Activated T-cell treated with anti-CD3 and anti-CD28 coated beads, Interleukin-2, amount 50 U/mL, for 24 hours (primary cell): ENCODE measurements at regions not wholly inside any gene's neighbourhood (a gene's known extent, or its start where the extent isn't known, plus 50 kb on each side); places are given as distances from the start of the nearest gene placed in this dataset.
A peak's percentile ranks its signal among the peaks of the same experiment; 100 is the strongest.

ENCODE experiments used
- DNase-seq: peaks from one replicate; pipeline ENCODE4 v3.0.0-alpha.2; 2020
- H3K27ac Mint-ChIP-seq: 2 replicates; pipeline ENCODE4 v1.8.0; 2020; ENCODE audit warnings: mild to moderate bottlenecking, mixed read lengths
- H3K27me3 Mint-ChIP-seq: 2 replicates; pipeline ENCODE4 v1.8.0; 2020; ENCODE audit warnings: mixed read lengths
- H3K36me3 Mint-ChIP-seq: 2 replicates; pipeline ENCODE4 v1.8.0; 2020; ENCODE audit warnings: low read depth, mixed read lengths
- H3K4me1 Mint-ChIP-seq: 2 replicates; pipeline ENCODE4 v1.8.0; 2020; ENCODE audit warnings: low read depth, mixed read lengths
- H3K4me3 Mint-ChIP-seq: 2 replicates; pipeline ENCODE4 v1.8.0; 2020; ENCODE audit warnings: mild to moderate bottlenecking, moderate library complexity, mixed read lengths
- H3K9me3 Mint-ChIP-seq: 2 replicates; pipeline ENCODE4 v1.8.0; 2020; ENCODE audit warnings: mixed read lengths

GRCh38 chr4:159464302-159464701 is 361.4 kb downstream of the RAPGEF2 start:
- no peak for DNase-seq

GRCh38 chr4:159476886-159477285 is 374.0 kb downstream of the RAPGEF2 start:
- peaks cover 3% of the 10 kb centered on the region for H3K27me3 Mint-ChIP-seq

More at GRCh38 chr4:159464302-159464701, 361.4 kb downstream of the RAPGEF2 start:
- Mint-ChIP-seq H3K4me1 (no peaks in the 10 kb centered on the region), H3K4me3 (no peak overlapping the region), H3K27me3 (peaks cover 5% of the 10 kb centered on the region), H3K27ac (no peak overlapping the region), H3K36me3 (no peaks in the 10 kb centered on the region), H3K9me3 (peaks cover 18% of the 10 kb centered on the region)

GRCh38 chr4:159480826-159481225 is 377.9 kb downstream of the RAPGEF2 start:
- no peaks in the 10 kb centered on the region for H3K36me3 Mint-ChIP-seq
- no peaks in the 10 kb centered on the region for H3K4me1 Mint-ChIP-seq
- no peaks in the 10 kb centered on the region for H3K9me3 Mint-ChIP-seq
- H3K4me3 Mint-ChIP-seq, result no peak overlapping the region
- H3K27me3 Mint-ChIP-seq, result peaks cover 11% of the 10 kb centered on the region
- no peak for DNase-seq
- no peak overlapping the region for H3K27ac Mint-ChIP-seq

More at GRCh38 chr4:159476886-159477285, 374.0 kb downstream of the RAPGEF2 start:
- no peak for DNase-seq
- no peaks in the 10 kb centered on the region for H3K36me3 Mint-ChIP-seq
- no peaks in the 10 kb centered on the region for H3K9me3 Mint-ChIP-seq
- no peak overlapping the region for H3K27ac Mint-ChIP-seq
- H3K4me3 Mint-ChIP-seq, result no peak overlapping the region
- no peaks in the 10 kb centered on the region for H3K4me1 Mint-ChIP-seq

GRCh38 chr4:159481936-159482335 is 379.1 kb downstream of the RAPGEF2 start:
- Mint-ChIP-seq H3K27me3 (peaks cover 19% of the 10 kb centered on the region), H3K27ac (no peak overlapping the region), H3K4me1 (no peaks in the 10 kb centered on the region), H3K9me3 (no peaks in the 10 kb centered on the region), H3K36me3 (no peaks in the 10 kb centered on the region), H3K4me3 (no peak overlapping the region)
- no peak for DNase-seq

- H3K36me3 Mint-ChIP-seq, result no peaks in the 10 kb centered on the region
- H3K9me3 Mint-ChIP-seq, result no peaks in the 10 kb centered on the region
- H3K4me1 Mint-ChIP-seq, result no peaks in the 10 kb centered on the region
- no peak overlapping the region for H3K27ac Mint-ChIP-seq
- H3K4me3 Mint-ChIP-seq, result no peak overlapping the region
- DNase-seq, result no peak
- H3K27me3 Mint-ChIP-seq, result peaks cover 26% of the 10 kb centered on the region
Observed at GRCh38 chr4:159483110-159483781, 380.4 kb downstream of the RAPGEF2 start.

- H3K4me1 Mint-ChIP-seq, result no peaks in the 10 kb centered on the region
- no peak overlapping the region for H3K4me3 Mint-ChIP-seq
- DNase-seq, result no peak
- peaks cover 33% of the 10 kb centered on the region for H3K27me3 Mint-ChIP-seq
- H3K27ac Mint-ChIP-seq, result no peak overlapping the region
- no peaks in the 10 kb centered on the region for H3K9me3 Mint-ChIP-seq
- no peaks in the 10 kb centered on the region for H3K36me3 Mint-ChIP-seq
Observed at GRCh38 chr4:159483782-159484741, 381.2 kb downstream of the RAPGEF2 start.

- H3K9me3 Mint-ChIP-seq, result no peaks in the 10 kb centered on the region
- no peak overlapping the region for H3K27ac Mint-ChIP-seq
- DNase-seq, result no peak
- no peaks in the 10 kb centered on the region for H3K36me3 Mint-ChIP-seq
- no peak overlapping the region for H3K4me3 Mint-ChIP-seq
- no peaks in the 10 kb centered on the region for H3K4me1 Mint-ChIP-seq
- peaks cover 30% of the 10 kb centered on the region for H3K27me3 Mint-ChIP-seq
Observed at GRCh38 chr4:159484864-159485263, 382.0 kb downstream of the RAPGEF2 start.

- DNase-seq, result peak; percentile 31
- Mint-ChIP-seq H3K27ac (no peak overlapping the region), H3K4me3 (no peak overlapping the region), H3K27me3 (peaks cover 30% of the 10 kb centered on the region), H3K4me1 (no peaks in the 10 kb centered on the region), H3K9me3 (peaks cover 9% of the 10 kb centered on the region), H3K36me3 (no peaks in the 10 kb centered on the region)
Observed at GRCh38 chr4:159487284-159487747, 384.4 kb downstream of the RAPGEF2 start.

- Mint-ChIP-seq H3K4me1 (no peaks in the 10 kb centered on the region), H3K27me3 (peaks cover 23% of the 10 kb centered on the region), H3K4me3 (no peak overlapping the region), H3K9me3 (peaks cover 9% of the 10 kb centered on the region), H3K36me3 (no peaks in the 10 kb centered on the region), H3K27ac (no peak overlapping the region)
- no peak for DNase-seq
Observed at GRCh38 chr4:159489646-159490045, 386.8 kb downstream of the RAPGEF2 start.

- no peaks in the 10 kb centered on the region for H3K27me3 Mint-ChIP-seq
- peaks cover 8% of the 10 kb centered on the region for H3K9me3 Mint-ChIP-seq
- no peak overlapping the region for H3K27ac Mint-ChIP-seq
- H3K4me3 Mint-ChIP-seq, result no peak overlapping the region
- H3K4me1 Mint-ChIP-seq, result no peaks in the 10 kb centered on the region
- H3K36me3 Mint-ChIP-seq, result no peaks in the 10 kb centered on the region
- DNase-seq, result no peak
Observed at GRCh38 chr4:159495515-159496236, 392.8 kb downstream of the RAPGEF2 start.

GRCh38 chr4:159496248-159496647 is 393.4 kb downstream of the RAPGEF2 start:
- Mint-ChIP-seq H3K9me3 (peaks cover 3% of the 10 kb centered on the region), H3K27me3 (no peaks in the 10 kb centered on the region), H3K4me1 (no peaks in the 10 kb centered on the region), H3K36me3 (no peaks in the 10 kb centered on the region), H3K4me3 (no peak overlapping the region), H3K27ac (no peak overlapping the region)
- no peak for DNase-seq

- H3K36me3 Mint-ChIP-seq, result no peaks in the 10 kb centered on the region
Observed at GRCh38 chr4:159497936-159498335, 395.1 kb downstream of the RAPGEF2 start.

GRCh38 chr4:159498446-159499115 is 395.7 kb downstream of the RAPGEF2 start:
- DNase-seq, result no peak
- H3K4me1 Mint-ChIP-seq, result no peaks in the 10 kb centered on the region
- H3K27me3 Mint-ChIP-seq, result no peaks in the 10 kb centered on the region
- H3K4me3 Mint-ChIP-seq, result no peak overlapping the region
- no peak overlapping the region for H3K27ac Mint-ChIP-seq
- no peaks in the 10 kb centered on the region for H3K9me3 Mint-ChIP-seq
- H3K36me3 Mint-ChIP-seq, result no peaks in the 10 kb centered on the region

More at GRCh38 chr4:159497936-159498335, 395.1 kb downstream of the RAPGEF2 start:
- no peaks in the 10 kb centered on the region for H3K27me3 Mint-ChIP-seq
- H3K4me1 Mint-ChIP-seq, result no peaks in the 10 kb centered on the region
- H3K27ac Mint-ChIP-seq, result no peak overlapping the region
- no peak overlapping the region for H3K4me3 Mint-ChIP-seq
- DNase-seq, result no peak
- no peaks in the 10 kb centered on the region for H3K9me3 Mint-ChIP-seq

GRCh38 chr4:159500861-159501260 is 398.0 kb downstream of the RAPGEF2 start:
- H3K4me1 Mint-ChIP-seq, result no peaks in the 10 kb centered on the region
- H3K27me3 Mint-ChIP-seq, result peaks cover 2% of the 10 kb centered on the region
- DNase-seq, result no peak
- no peaks in the 10 kb centered on the region for H3K36me3 Mint-ChIP-seq
- no peak overlapping the region for H3K4me3 Mint-ChIP-seq
- no peaks in the 10 kb centered on the region for H3K9me3 Mint-ChIP-seq
- no peak overlapping the region for H3K27ac Mint-ChIP-seq
